ENCODE measurements at regions not wholly inside any gene's neighbourhood (a gene's known extent, or its start where the extent isn't known, plus 50 kb on each side); places are given as distances from the start of the nearest gene placed in this dataset.

DNA sequence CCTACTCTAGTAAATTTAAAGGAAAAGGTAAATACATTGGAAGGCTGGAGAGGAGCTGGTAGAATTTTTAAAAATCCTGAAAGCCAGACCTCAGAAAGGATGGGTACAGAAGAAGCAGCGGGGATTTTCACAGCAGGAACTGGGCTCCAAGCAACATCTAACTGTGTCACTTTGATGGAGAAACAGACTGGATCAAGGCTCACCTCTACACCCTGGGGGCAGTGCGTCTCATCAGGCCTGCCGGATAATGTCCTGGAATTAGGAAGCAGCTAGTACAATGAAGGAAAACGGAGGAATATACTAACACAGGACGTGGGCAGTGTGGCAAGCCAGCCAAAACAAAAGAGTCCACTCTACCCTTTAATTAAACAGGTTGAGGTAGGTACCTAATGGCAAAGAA, 463.6 kb downstream of the TAF11L14 start:
- TF ChIP-seq CTCF (conservative IDR thresholded peaks at IDR 0.05; ENCODE audit: low read depth, low read length) (no peak), POLR2A (IDR thresholded peaks at IDR 0.05; ENCODE audit: low read depth, low read length) (no peak), SMC3 (IDR thresholded peaks at IDR 0.05; ENCODE audit: low read depth, low read length) (no peak), RAD21 (IDR thresholded peaks at IDR 0.05; ENCODE audit: low read length) (no peak), NFE2L2 (IDR thresholded peaks at IDR 0.05; ENCODE audit: low read depth, low read length) (no peak), FOS (IDR thresholded peaks at IDR 0.05; ENCODE audit: low read depth, low read length) (no peak), CEBPB (IDR thresholded peaks at IDR 0.05; ENCODE audit: low read depth, low read length) (no peak), USF2 (IDR thresholded peaks at IDR 0.05; ENCODE audit: low read depth, low read length) (no peak), MXI1 (IDR thresholded peaks at IDR 0.05; ENCODE audit: borderline replicate concordance, low read depth, low read length) (no peak), ELK1 (IDR thresholded peaks at IDR 0.05; ENCODE audit: borderline replicate concordance, low read depth, low read length) (no peak), MAFK (IDR thresholded peaks at IDR 0.05; ENCODE audit: low read depth, low read length) (no peak), MAZ (IDR thresholded peaks at IDR 0.05; ENCODE audit: borderline replicate concordance, low read depth, low read length) (no peak), RFX5 (IDR thresholded peaks at IDR 0.05; ENCODE audit: low read depth, low read length) (no peak), RCOR1 (IDR thresholded peaks at IDR 0.05; ENCODE audit: insufficient replicate concordance, low read length) (no peak)

All from IMR-90 (cell line).